ENCODE measurements at regions not wholly inside any gene's neighbourhood (a gene's known extent, or its start where the extent isn't known, plus 50 kb on each side); places are given as distances from the start of the nearest gene placed in this dataset.

DNA sequence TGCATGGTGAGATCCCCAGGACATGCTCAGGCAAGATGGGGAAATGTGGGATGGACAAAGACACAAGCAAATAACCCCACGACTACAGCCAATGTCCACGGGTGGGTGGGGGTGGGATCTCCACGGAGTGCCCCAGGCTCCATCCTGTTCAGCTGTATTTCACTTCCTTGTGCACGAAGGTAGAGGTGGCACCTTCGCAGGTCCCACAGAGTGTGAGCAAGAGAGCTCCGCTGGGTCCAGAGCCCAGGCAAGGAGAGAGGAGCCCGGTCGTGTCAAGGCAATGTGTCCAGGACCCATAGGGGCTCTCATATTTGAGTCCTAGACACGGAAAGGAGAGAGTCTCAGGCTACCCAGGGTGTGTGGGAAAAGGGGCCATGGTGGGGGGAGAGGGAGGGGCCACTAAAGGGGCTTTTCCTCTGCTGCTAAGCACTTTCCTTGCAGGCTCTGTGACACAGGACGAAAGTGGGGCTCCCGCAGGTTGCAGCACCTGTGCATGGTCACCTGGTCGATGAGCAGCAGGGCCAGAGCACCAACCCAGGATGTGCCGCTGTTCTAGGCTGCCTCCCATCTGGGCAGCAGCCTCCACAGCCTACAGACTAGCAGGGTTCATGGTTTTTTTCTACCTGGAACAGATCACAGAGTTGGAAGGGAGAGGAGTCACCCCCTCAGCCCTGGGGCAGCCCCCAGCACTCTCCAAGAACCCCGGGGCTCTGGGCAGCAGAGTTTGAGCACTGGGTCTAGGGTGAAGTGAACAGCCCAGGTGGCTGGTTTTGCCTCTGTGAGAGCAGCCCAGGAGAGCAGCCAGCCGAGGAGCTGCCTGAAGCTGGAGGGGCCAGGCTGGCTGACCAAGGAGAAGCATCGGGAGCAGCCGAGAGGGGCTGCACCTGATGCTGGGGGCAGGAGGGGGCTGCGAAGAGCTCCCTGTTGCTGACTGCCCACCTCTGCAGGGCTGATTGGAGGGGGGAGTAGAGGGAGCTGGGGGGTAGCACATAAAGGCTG, 100.7 kb upstream of the MVB12B start:
- TF ChIP-seq, protein P1, sequence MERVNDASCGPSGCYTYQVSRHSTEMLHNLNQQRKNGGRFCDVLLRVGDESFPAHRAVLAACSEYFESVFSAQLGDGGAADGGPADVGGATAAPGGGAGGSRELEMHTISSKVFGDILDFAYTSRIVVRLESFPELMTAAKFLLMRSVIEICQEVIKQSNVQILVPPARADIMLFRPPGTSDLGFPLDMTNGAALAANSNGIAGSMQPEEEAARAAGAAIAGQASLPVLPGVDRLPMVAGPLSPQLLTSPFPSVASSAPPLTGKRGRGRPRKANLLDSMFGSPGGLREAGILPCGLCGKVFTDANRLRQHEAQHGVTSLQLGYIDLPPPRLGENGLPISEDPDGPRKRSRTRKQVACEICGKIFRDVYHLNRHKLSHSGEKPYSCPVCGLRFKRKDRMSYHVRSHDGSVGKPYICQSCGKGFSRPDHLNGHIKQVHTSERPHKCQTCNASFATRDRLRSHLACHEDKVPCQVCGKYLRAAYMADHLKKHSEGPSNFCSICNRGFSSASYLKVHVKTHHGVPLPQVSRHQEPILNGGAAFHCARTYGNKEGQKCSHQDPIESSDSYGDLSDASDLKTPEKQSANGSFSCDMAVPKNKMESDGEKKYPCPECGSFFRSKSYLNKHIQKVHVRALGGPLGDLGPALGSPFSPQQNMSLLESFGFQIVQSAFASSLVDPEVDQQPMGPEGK (CRISPR knock-in tag; IDR thresholded peaks at IDR 0.05; ENCODE audit: borderline replicate concordance) = no peak
- TF ChIP-seq, protein P2, sequence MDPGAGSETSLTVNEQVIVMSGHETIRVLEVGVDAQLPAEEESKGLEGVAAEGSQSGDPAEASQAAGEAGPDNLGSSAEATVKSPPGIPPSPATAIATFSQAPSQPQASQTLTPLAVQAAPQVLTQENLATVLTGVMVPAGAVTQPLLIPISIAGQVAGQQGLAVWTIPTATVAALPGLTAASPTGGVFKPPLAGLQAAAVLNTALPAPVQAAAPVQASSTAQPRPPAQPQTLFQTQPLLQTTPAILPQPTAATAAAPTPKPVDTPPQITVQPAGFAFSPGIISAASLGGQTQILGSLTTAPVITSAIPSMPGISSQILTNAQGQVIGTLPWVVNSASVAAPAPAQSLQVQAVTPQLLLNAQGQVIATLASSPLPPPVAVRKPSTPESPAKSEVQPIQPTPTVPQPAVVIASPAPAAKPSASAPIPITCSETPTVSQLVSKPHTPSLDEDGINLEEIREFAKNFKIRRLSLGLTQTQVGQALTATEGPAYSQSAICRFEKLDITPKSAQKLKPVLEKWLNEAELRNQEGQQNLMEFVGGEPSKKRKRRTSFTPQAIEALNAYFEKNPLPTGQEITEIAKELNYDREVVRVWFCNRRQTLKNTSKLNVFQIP (CRISPR knock-in tag; IDR thresholded peaks at IDR 0.05; ENCODE audit: borderline replicate concordance, low read depth) = no peak
- TF ChIP-seq, protein P3, sequence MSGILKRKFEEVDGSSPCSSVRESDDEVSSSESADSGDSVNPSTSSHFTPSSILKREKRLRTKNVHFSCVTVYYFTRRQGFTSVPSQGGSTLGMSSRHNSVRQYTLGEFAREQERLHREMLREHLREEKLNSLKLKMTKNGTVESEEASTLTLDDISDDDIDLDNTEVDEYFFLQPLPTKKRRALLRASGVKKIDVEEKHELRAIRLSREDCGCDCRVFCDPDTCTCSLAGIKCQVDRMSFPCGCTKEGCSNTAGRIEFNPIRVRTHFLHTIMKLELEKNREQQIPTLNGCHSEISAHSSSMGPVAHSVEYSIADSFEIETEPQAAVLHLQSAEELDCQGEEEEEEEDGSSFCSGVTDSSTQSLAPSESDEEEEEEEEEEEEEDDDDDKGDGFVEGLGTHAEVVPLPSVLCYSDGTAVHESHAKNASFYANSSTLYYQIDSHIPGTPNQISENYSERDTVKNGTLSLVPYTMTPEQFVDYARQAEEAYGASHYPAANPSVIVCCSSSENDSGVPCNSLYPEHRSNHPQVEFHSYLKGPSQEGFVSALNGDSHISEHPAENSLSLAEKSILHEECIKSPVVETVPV (CRISPR knock-in tag; IDR thresholded peaks at IDR 0.05) = no peak
- TF ChIP-seq SNAI2 (CRISPR knock-in tag; IDR thresholded peaks at IDR 0.05) (no peak), ARNTL (CRISPR knock-in tag; IDR thresholded peaks at IDR 0.05; ENCODE audit: borderline replicate concordance, low read depth) (no peak), OSR1 (CRISPR knock-in tag; IDR thresholded peaks at IDR 0.05) (no peak), ZFP30 (CRISPR knock-in tag; IDR thresholded peaks at IDR 0.05) (no peak), ZFP3 (CRISPR knock-in tag; IDR thresholded peaks at IDR 0.05) (no peak), ZNF565 (CRISPR knock-in tag; conservative IDR thresholded peaks at IDR 0.05; ENCODE audit: low read depth) (no peak), TCF4 (CRISPR knock-in tag; IDR thresholded peaks at IDR 0.05; ENCODE audit: borderline replicate concordance) (no peak), ESRRG (CRISPR knock-in tag; IDR thresholded peaks at IDR 0.05) (no peak), GLIS3 (CRISPR knock-in tag; IDR thresholded peaks at IDR 0.05) (no peak), ZC3H10 (CRISPR knock-in tag; IDR thresholded peaks at IDR 0.05) (no peak)
